Natural killer cell (primary cell): ENCODE measurements at regions not wholly inside any gene's neighbourhood (a gene's known extent, or its start where the extent isn't known, plus 50 kb on each side); places are given as distances from the start of the nearest gene placed in this dataset.

Experiments used
- ATAC-seq, 3 donors: fragments of 150-1000 bp in 2 of 3; fragments of 200-7000 bp in 1 of 3; cut with Tn5 transposase; 1 replicate in 1 of 3; 2 replicates in 2 of 3; pipeline ENCODE4 v1.10.0; 2021; ENCODE audit warnings: mild to moderate bottlenecking in 2 of 3, moderate library complexity in 2 of 3
- DNase-seq, 2 donors: peaks; one replicate each; pipeline versions ENCODE4 v3.0.0 to v3.0.0-alpha.2; 2013 to 2021; ENCODE audit warnings: mixed read lengths in 1 of 2
- H3K27ac ChIP-seq: one replicate; pipeline ENCODE4 v1.5.1; 2013; ENCODE audit warnings: mild to moderate bottlenecking, low read length
- H3K27me3 ChIP-seq: one replicate; pipeline ENCODE4 v1.6.1; 2013; ENCODE audit warnings: low read length; ENCODE audit not compliant: control insufficient read depth, insufficient read depth
- H3K36me3 ChIP-seq: one replicate; pipeline ENCODE4 v1.6.1; 2013; ENCODE audit warnings: low read length; ENCODE audit not compliant: control insufficient read depth, insufficient read depth
- H3K4me1 ChIP-seq: one replicate; pipeline ENCODE4 v1.6.1; 2013; ENCODE audit warnings: low read length; ENCODE audit not compliant: control insufficient read depth, insufficient read depth
- H3K4me3 ChIP-seq: one replicate; pipeline ENCODE4 v1.5.1; 2013; ENCODE audit warnings: low read length
- H3K9me3 ChIP-seq: one replicate; pipeline ENCODE4 v1.6.1; 2013; ENCODE audit warnings: low read length; ENCODE audit not compliant: control insufficient read depth, insufficient read depth
- H3K27ac Mint-ChIP-seq, 2 donors: one replicate each; pipeline ENCODE4 v1.8.0; 2022; ENCODE audit warnings: mild to moderate bottlenecking in 2 of 2, mixed read lengths in 2 of 2, moderate library complexity in 1 of 2
- H3K27me3 Mint-ChIP-seq, 2 donors: one replicate each; pipeline ENCODE4 v1.8.0; 2022; ENCODE audit warnings: low read depth in 2 of 2, mixed read lengths in 2 of 2
- H3K36me3 Mint-ChIP-seq: one replicate; pipeline ENCODE4 v1.8.0; 2022; ENCODE audit warnings: mixed read lengths
- H3K4me1 Mint-ChIP-seq, 2 donors: one replicate each; pipeline ENCODE4 v1.8.0; 2022; ENCODE audit warnings: mixed read lengths in 2 of 2
- H3K4me3 Mint-ChIP-seq: one replicate; pipeline ENCODE4 v1.8.0; 2022; ENCODE audit warnings: mild to moderate bottlenecking, moderate library complexity, mixed read lengths
- H3K9me3 Mint-ChIP-seq, 2 donors: one replicate each; pipeline ENCODE4 v1.8.0; 2022; ENCODE audit warnings: mixed read lengths in 2 of 2
- WGBS: methylation state at CpG from one replicate; pipeline ENCODE4 v1.1.7; 2013; ENCODE audit warnings: missing lambda C conversion rate; ENCODE audit not compliant: insufficient coverage; 5-methylcytosine and 5-hydroxymethylcytosine counted together
- intact Hi-C: fragments of 100-400 bp; cut with micrococcal nuclease; formaldehyde crosslinking; loops from one replicate; pipeline ENCODE4 v1.14.2; 2022
- TF ChIP-seq, protein P1 (sequence below): fragments of 200-600 bp; IDR thresholded peaks from one replicate; pipeline ENCODE4 v1.8.0; 2022; ENCODE audit warnings: antibody characterized with exemption

DNA sequence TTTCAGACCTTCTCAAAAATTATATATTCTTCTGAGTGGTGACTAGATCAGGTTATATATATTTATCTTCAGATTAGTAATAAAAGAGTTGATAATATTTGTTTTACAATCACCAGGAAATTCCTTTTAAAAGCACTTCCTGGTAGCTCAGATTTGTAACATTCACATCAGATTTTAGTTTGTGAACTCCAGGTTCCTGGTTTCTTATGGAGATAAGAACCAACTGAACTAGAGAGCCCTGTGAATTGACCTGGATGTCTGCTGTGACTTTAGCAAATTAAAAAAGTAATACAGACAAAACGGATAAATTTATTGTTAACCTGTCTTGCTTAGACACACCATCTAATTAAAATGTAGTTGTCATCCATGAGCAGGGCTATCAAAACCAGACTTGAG is 868.7 kb downstream of the BCL11A start:
- Mint-ChIP-seq H3K9me3 (peaks cover 5 to 6% of the 10 kb centered on the region in 2 donors), H3K27ac (no peak overlapping the region), H3K27me3 (no peaks in the 10 kb centered on the region), H3K4me3 (no peak overlapping the region), H3K36me3 (no peaks in the 10 kb centered on the region), H3K4me1 (no peaks in the 10 kb centered on the region)
- no peaks in the 10 kb centered on the region for H3K27me3 ChIP-seq
- no peaks in the 10 kb centered on the region for H3K4me1 ChIP-seq
- no peaks in the 10 kb centered on the region for H3K36me3 ChIP-seq
- H3K27ac ChIP-seq, result no peak overlapping the region
- no peak overlapping the region for H3K4me3 ChIP-seq
- no CpG with 5 or more reads among the region's 1 CpG for WGBS
- no peak for DNase-seq
- ATAC-seq, result no peak
- intact Hi-C loops, result no loop called here
- TF ChIP-seq, protein P1, sequence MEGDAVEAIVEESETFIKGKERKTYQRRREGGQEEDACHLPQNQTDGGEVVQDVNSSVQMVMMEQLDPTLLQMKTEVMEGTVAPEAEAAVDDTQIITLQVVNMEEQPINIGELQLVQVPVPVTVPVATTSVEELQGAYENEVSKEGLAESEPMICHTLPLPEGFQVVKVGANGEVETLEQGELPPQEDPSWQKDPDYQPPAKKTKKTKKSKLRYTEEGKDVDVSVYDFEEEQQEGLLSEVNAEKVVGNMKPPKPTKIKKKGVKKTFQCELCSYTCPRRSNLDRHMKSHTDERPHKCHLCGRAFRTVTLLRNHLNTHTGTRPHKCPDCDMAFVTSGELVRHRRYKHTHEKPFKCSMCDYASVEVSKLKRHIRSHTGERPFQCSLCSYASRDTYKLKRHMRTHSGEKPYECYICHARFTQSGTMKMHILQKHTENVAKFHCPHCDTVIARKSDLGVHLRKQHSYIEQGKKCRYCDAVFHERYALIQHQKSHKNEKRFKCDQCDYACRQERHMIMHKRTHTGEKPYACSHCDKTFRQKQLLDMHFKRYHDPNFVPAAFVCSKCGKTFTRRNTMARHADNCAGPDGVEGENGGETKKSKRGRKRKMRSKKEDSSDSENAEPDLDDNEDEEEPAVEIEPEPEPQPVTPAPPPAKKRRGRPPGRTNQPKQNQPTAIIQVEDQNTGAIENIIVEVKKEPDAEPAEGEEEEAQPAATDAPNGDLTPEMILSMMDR, result no peak
- H3K9me3 ChIP-seq, result peaks cover 4% of the 10 kb centered on the region

DNA sequence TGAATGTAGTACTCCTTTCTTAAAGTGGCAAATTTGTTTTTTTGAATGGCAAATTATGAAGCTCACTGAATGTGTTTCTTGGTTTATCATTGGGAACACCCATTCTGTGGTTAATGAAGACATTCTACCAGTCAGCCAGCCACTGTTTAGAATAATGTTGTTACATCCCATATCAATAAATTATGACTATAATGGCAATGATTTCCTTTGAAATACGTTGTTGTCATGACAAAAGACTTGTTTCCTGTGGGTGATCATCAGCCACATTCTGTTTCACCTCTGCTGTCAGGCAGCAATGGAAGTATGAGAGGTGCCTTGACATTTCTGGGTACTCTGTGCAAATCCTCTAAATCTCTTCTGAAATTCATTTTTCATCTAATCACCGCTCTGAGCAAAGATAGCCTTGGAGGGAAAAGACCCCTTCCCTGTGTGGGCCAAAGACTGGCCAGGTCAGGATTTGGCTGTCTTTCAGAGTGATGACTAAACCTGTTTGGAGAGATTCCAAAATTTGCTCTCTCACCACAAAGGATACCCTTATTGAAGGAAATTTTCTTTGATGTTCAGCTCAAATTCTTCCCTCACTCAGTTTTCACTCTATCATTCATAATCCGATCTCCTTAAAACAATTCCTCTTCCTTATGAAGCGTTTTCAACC is 869.2 kb downstream of the BCL11A start:
- no peaks in the 10 kb centered on the region for H3K27me3 Mint-ChIP-seq
- H3K4me3 Mint-ChIP-seq, result no peak overlapping the region
- Histone ChIP-seq H3K36me3 (no peaks in the 10 kb centered on the region), H3K27ac (no peak overlapping the region), H3K9me3 (peaks cover 4% of the 10 kb centered on the region), H3K4me1 (no peaks in the 10 kb centered on the region), H3K27me3 (no peaks in the 10 kb centered on the region), H3K4me3 (no peak overlapping the region)
- ATAC-seq (no peak), DNase-seq (no peak)
- 67% methylated on average over 2 of the region's 4 CpGs for WGBS
- H3K27ac Mint-ChIP-seq, result no peak overlapping the region
- no peaks in the 10 kb centered on the region for H3K36me3 Mint-ChIP-seq
- H3K4me1 Mint-ChIP-seq, result no peaks in the 10 kb centered on the region
- intact Hi-C loops, result no loop called here
- TF ChIP-seq, protein P1, result no peak
- peaks cover 5 to 6% of the 10 kb centered on the region in 2 donors for H3K9me3 Mint-ChIP-seq

GRCh38 chr2:59680863-59681262 is 872.6 kb downstream of the BCL11A start:
- DNase-seq, result no peak
- TF ChIP-seq, protein P1, result no peak
- Histone ChIP-seq H3K4me3 (no peak overlapping the region), H3K36me3 (no peaks in the 10 kb centered on the region), H3K27me3 (no peaks in the 10 kb centered on the region), H3K9me3 (peaks cover 4% of the 10 kb centered on the region), H3K27ac (no peak overlapping the region), H3K4me1 (no peaks in the 10 kb centered on the region)
- ATAC-seq, result no peak
- H3K4me1 Mint-ChIP-seq, result no peaks in the 10 kb centered on the region
- no peak overlapping the region for H3K27ac Mint-ChIP-seq
- H3K36me3 Mint-ChIP-seq, result no peaks in the 10 kb centered on the region
- no peaks in the 10 kb centered on the region for H3K27me3 Mint-ChIP-seq
- peaks cover 2 to 5% of the 10 kb centered on the region in 2 donors for H3K9me3 Mint-ChIP-seq
- WGBS, result no CpG with 5 or more reads among the region's 1 CpG
- no peak overlapping the region for H3K4me3 Mint-ChIP-seq
- intact Hi-C loops, result no loop called here

GRCh38 chr2:59677158-59677557 is 876.3 kb downstream of the BCL11A start:
- intact Hi-C loops, result no loop called here
- no peaks in the 10 kb centered on the region for H3K4me1 ChIP-seq
- Mint-ChIP-seq H3K27ac (no peak overlapping the region), H3K4me1 (no peaks in the 10 kb centered on the region), H3K9me3 (no peaks in the 10 kb centered on the region), H3K27me3 (no peaks in the 10 kb centered on the region), H3K36me3 (no peaks in the 10 kb centered on the region), H3K4me3 (no peak overlapping the region)
- no peaks in the 10 kb centered on the region for H3K36me3 ChIP-seq
- no peaks in the 10 kb centered on the region for H3K9me3 ChIP-seq
- 50% methylated on average over 1 of the region's 2 CpGs for WGBS
- H3K27ac ChIP-seq, result no peak overlapping the region
- no peak overlapping the region for H3K4me3 ChIP-seq
- DNase-seq, result no peak
- no peak for ATAC-seq
- H3K27me3 ChIP-seq, result no peaks in the 10 kb centered on the region
- TF ChIP-seq, protein P1, result no peak
